ENCODE measurements at regions not wholly inside any gene's neighbourhood (a gene's known extent, or its start where the extent isn't known, plus 50 kb on each side); places are given as distances from the start of the nearest gene placed in this dataset.

DNA sequence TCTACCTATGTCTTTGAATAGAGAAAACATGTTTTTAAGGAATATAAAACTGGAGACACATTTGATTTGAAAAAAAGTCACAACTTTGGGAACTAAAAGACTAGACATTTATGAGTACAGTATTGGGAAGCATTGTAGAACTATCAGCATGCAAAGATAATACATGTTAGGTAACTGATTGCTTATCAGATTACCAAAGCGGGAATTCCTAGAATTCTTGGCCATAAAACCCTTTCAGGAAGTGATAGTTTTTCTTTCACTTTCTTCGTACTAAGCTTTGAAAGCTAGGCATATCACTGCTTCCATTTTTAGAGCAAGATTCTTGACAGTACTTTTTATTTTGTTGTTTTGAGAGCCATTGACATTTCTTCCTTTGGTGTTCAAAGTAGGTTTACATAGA, 646.6 kb upstream of the PITX2 start:
- H3K4me1 ChIP-seq (ENCODE audit: control insufficient read depth in 2 of 2, insufficient read depth in 2 of 2, low read length in 2 of 2) = peaks cover 0 to 3% of the 10 kb centered on the region in 2 donors
- no peaks in the 10 kb centered on the region for H3K9me3 ChIP-seq (ENCODE audit: control insufficient read depth in 2 of 2, low read length in 2 of 2)
- H3K36me3 ChIP-seq (ENCODE audit: control insufficient read depth in 2 of 2, insufficient read depth in 2 of 2, low read length in 2 of 2) = no peaks in the 10 kb centered on the region
- no peak overlapping the region for H3K4me3 ChIP-seq (ENCODE audit: low read length in 2 of 2)
- H3K27me3 ChIP-seq (ENCODE audit: control insufficient read depth in 2 of 2, insufficient read depth in 2 of 2, low read length in 2 of 2) = no peaks in the 10 kb centered on the region
- no peak overlapping the region for H3K9ac ChIP-seq (ENCODE audit: low read depth in 1 of 2, low read length in 2 of 2)
- no peak overlapping the region for H3K27ac ChIP-seq (ENCODE audit: low read depth in 2 of 2, low read length in 2 of 2)

DNA sequence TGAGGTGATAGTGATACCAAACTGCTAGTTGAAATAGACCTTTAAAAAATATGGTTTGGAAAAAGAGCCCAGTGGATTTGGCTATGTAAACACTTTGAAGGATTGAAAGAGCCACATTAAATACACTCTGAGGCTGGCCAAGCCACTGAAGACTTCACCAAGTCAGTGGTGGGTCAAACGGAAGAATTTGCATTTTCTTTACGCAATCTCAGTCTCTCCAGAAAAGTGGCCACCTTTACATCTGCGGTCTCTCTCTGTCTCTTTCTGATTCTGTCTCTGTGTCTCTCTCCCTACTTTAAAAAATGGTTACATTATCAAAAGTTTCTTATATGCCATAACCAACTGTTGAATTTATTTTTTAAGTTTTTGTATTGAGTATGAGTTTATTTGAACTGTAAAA, 651.2 kb upstream of the PITX2 start:
- no peak overlapping the region for H3K27ac ChIP-seq (ENCODE audit: low read depth in 2 of 2, low read length in 2 of 2)

DNA sequence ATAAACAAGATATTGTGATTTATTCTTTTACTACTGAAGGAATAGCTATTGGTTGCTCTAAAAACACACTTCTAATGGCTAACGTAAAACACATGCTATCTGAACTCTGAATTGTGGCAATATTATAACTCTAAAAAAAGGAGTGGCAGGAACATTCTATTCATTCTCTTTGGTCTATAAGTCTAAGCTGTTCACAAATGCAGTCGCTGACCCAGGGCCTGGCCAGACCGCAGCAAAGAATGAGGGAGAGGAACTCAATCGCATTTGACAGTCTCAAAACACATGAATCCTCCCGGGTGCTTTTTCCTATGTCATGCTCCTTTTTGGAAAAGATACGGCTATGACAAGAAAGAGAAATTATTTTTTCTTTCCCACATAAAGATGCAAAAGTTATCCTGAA, 651.6 kb upstream of the PITX2 start:
- no peaks in the 10 kb centered on the region for H3K36me3 ChIP-seq (ENCODE audit: control insufficient read depth in 2 of 2, insufficient read depth in 2 of 2, low read length in 2 of 2)
- H3K9me3 ChIP-seq (ENCODE audit: control insufficient read depth in 2 of 2, low read length in 2 of 2) = no peaks in the 10 kb centered on the region
- no peaks in the 10 kb centered on the region for H3K27me3 ChIP-seq (ENCODE audit: control insufficient read depth in 2 of 2, insufficient read depth in 2 of 2, low read length in 2 of 2)
- no peak overlapping the region for H3K27ac ChIP-seq (ENCODE audit: low read depth in 2 of 2, low read length in 2 of 2)
- H3K9ac ChIP-seq (ENCODE audit: low read depth in 1 of 2, low read length in 2 of 2) = no peak overlapping the region
- no peak overlapping the region for H3K4me3 ChIP-seq (ENCODE audit: low read length in 2 of 2)
- peaks cover 0 to 3% of the 10 kb centered on the region in 2 donors for H3K4me1 ChIP-seq (ENCODE audit: control insufficient read depth in 2 of 2, insufficient read depth in 2 of 2, low read length in 2 of 2)

More for the DNA sequence above, 651.2 kb upstream of the PITX2 start:
- no peaks in the 10 kb centered on the region for H3K27me3 ChIP-seq (ENCODE audit: control insufficient read depth in 2 of 2, insufficient read depth in 2 of 2, low read length in 2 of 2)
- H3K9me3 ChIP-seq (ENCODE audit: control insufficient read depth in 2 of 2, low read length in 2 of 2) = no peaks in the 10 kb centered on the region
- H3K4me1 ChIP-seq (ENCODE audit: control insufficient read depth in 2 of 2, insufficient read depth in 2 of 2, low read length in 2 of 2) = peaks cover 0 to 3% of the 10 kb centered on the region in 2 donors
- H3K36me3 ChIP-seq (ENCODE audit: control insufficient read depth in 2 of 2, insufficient read depth in 2 of 2, low read length in 2 of 2) = no peaks in the 10 kb centered on the region
- no peak overlapping the region for H3K4me3 ChIP-seq (ENCODE audit: low read length in 2 of 2)
- H3K9ac ChIP-seq (ENCODE audit: low read depth in 1 of 2, low read length in 2 of 2) = no peak overlapping the region

DNA sequence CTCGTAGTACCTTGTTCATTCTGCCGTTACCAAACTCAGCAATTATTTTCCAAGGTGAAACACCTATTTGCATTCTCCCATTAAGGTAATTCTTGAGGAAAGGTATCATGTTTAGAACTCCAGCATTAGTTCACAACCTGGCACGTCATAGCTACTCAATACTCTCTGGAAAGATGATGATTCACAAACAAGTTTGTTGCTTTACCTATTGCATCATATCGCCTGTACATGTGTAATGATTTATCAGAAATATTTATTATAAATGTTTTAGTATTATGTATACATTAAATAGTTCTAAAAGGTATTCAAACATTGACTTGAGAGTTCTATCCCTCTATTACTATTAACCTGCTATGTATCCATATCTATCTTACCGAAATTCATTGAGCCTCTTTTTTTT, 658.3 kb upstream of the PITX2 start:
- Histone ChIP-seq H3K9me3 (ENCODE audit: control insufficient read depth in 2 of 2, low read length in 2 of 2) (no peaks in the 10 kb centered on the region), H3K4me3 (ENCODE audit: low read length in 2 of 2) (no peak overlapping the region), H3K27me3 (ENCODE audit: control insufficient read depth in 2 of 2, insufficient read depth in 2 of 2, low read length in 2 of 2) (no peaks in the 10 kb centered on the region), H3K9ac (ENCODE audit: low read depth in 1 of 2, low read length in 2 of 2) (no peak overlapping the region), H3K27ac (ENCODE audit: low read depth in 2 of 2, low read length in 2 of 2) (no peak overlapping the region), H3K36me3 (ENCODE audit: control insufficient read depth in 2 of 2, insufficient read depth in 2 of 2, low read length in 2 of 2) (no peaks in the 10 kb centered on the region), H3K4me1 (ENCODE audit: control insufficient read depth in 2 of 2, insufficient read depth in 2 of 2, low read length in 2 of 2) (no peaks in the 10 kb centered on the region)

- Histone ChIP-seq H3K36me3 (ENCODE audit: control insufficient read depth in 2 of 2, insufficient read depth in 2 of 2, low read length in 2 of 2) (no peaks in the 10 kb centered on the region), H3K4me1 (ENCODE audit: control insufficient read depth in 2 of 2, insufficient read depth in 2 of 2, low read length in 2 of 2) (no peaks in the 10 kb centered on the region), H3K27me3 (ENCODE audit: control insufficient read depth in 2 of 2, insufficient read depth in 2 of 2, low read length in 2 of 2) (no peaks in the 10 kb centered on the region), H3K9me3 (ENCODE audit: control insufficient read depth in 2 of 2, low read length in 2 of 2) (no peaks in the 10 kb centered on the region), H3K27ac (ENCODE audit: low read depth in 2 of 2, low read length in 2 of 2) (no peak overlapping the region), H3K4me3 (ENCODE audit: low read length in 2 of 2) (no peak overlapping the region), H3K9ac (ENCODE audit: low read depth in 1 of 2, low read length in 2 of 2) (no peak overlapping the region)
Observed at GRCh38 chr4:111282035-111282434, 659.2 kb upstream of the PITX2 start.

DNA sequence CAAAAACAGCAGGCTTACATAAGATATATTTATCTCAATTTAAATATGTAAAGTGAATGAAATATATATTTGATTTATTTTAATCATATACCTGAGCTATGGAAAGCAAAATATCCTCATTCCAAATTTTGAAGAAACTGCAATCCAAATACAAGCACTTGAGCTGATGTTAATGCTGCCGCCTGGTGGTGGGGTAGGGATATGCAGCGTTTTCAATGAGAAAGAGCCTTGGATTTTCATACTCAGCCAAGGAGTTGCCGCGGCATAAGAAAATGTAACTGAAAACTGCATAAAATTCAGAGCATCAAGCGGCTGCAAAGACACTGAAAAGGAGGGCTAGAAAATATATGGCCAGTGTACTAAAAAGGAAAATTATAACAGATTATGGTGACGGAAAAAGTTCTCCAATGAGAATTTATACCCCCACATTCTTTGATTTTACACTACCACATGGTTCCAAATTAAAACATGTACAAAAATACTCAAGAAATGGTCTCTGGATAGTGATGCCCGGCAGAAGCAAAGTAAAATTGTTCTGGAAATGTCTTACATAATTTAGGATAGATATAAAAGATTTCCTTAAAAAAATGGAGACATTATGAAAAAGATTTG, 660.3 kb upstream of the PITX2 start:
- H3K27ac ChIP-seq (ENCODE audit: low read depth in 2 of 2, low read length in 2 of 2) = no peak overlapping the region
- H3K36me3 ChIP-seq (ENCODE audit: control insufficient read depth in 2 of 2, insufficient read depth in 2 of 2, low read length in 2 of 2) = no peaks in the 10 kb centered on the region
- no peaks in the 10 kb centered on the region for H3K4me1 ChIP-seq (ENCODE audit: control insufficient read depth in 2 of 2, insufficient read depth in 2 of 2, low read length in 2 of 2)
- no peaks in the 10 kb centered on the region for H3K9me3 ChIP-seq (ENCODE audit: control insufficient read depth in 2 of 2, low read length in 2 of 2)
- H3K9ac ChIP-seq (ENCODE audit: low read depth in 1 of 2, low read length in 2 of 2) = no peak overlapping the region
- no peaks in the 10 kb centered on the region for H3K27me3 ChIP-seq (ENCODE audit: control insufficient read depth in 2 of 2, insufficient read depth in 2 of 2, low read length in 2 of 2)
- no peak overlapping the region for H3K4me3 ChIP-seq (ENCODE audit: low read length in 2 of 2)

- no peak overlapping the region for H3K9ac ChIP-seq (ENCODE audit: low read depth in 1 of 2, low read length in 2 of 2)
- no peak overlapping the region for H3K4me3 ChIP-seq (ENCODE audit: low read length in 2 of 2)
- H3K4me1 ChIP-seq (ENCODE audit: control insufficient read depth in 2 of 2, insufficient read depth in 2 of 2, low read length in 2 of 2) = no peaks in the 10 kb centered on the region
- no peaks in the 10 kb centered on the region for H3K27me3 ChIP-seq (ENCODE audit: control insufficient read depth in 2 of 2, insufficient read depth in 2 of 2, low read length in 2 of 2)
- H3K36me3 ChIP-seq (ENCODE audit: control insufficient read depth in 2 of 2, insufficient read depth in 2 of 2, low read length in 2 of 2) = no peaks in the 10 kb centered on the region
- no peak overlapping the region for H3K27ac ChIP-seq (ENCODE audit: low read depth in 2 of 2, low read length in 2 of 2)
- no peaks in the 10 kb centered on the region for H3K9me3 ChIP-seq (ENCODE audit: control insufficient read depth in 2 of 2, low read length in 2 of 2)
Observed at GRCh38 chr4:111296466-111296865, 673.6 kb upstream of the PITX2 start.

- H3K36me3 ChIP-seq (ENCODE audit: control insufficient read depth in 2 of 2, insufficient read depth in 2 of 2, low read length in 2 of 2) = no peaks in the 10 kb centered on the region
- no peak overlapping the region for H3K4me3 ChIP-seq (ENCODE audit: low read length in 2 of 2)
- no peak overlapping the region for H3K27ac ChIP-seq (ENCODE audit: low read depth in 2 of 2, low read length in 2 of 2)
- no peaks in the 10 kb centered on the region for H3K27me3 ChIP-seq (ENCODE audit: control insufficient read depth in 2 of 2, insufficient read depth in 2 of 2, low read length in 2 of 2)
- H3K9ac ChIP-seq (ENCODE audit: low read depth in 1 of 2, low read length in 2 of 2) = no peak overlapping the region
- H3K4me1 ChIP-seq (ENCODE audit: control insufficient read depth in 2 of 2, insufficient read depth in 2 of 2, low read length in 2 of 2) = no peaks in the 10 kb centered on the region
- H3K9me3 ChIP-seq (ENCODE audit: control insufficient read depth in 2 of 2, low read length in 2 of 2) = no peaks in the 10 kb centered on the region
Observed at GRCh38 chr4:111303806-111304205, 680.9 kb upstream of the PITX2 start.

DNA sequence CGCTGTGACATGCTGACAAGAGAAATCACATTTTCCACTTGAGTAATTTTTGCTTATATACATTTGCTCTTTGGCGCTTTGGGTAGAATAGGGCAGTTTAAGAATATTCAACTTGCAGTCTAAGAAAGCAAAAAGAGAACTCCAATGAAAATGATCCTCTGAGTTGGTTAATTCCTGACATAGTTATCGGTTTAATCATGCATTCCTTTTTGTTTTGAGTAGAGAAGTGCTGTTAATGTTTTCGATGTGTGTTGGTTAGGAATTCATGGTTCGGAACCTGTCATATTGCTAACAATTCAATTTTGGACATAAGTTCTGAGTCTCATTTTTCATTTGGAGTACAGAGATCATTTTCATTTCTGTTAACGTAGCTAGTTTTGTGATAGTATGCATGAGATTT, 700.6 kb upstream of the PITX2 start:
- H3K27me3 ChIP-seq (ENCODE audit: control insufficient read depth in 2 of 2, insufficient read depth in 2 of 2, low read length in 2 of 2) = no peaks in the 10 kb centered on the region
- H3K4me1 ChIP-seq (ENCODE audit: control insufficient read depth in 2 of 2, insufficient read depth in 2 of 2, low read length in 2 of 2) = no peaks in the 10 kb centered on the region
- H3K36me3 ChIP-seq (ENCODE audit: control insufficient read depth in 2 of 2, insufficient read depth in 2 of 2, low read length in 2 of 2) = no peaks in the 10 kb centered on the region
- H3K9ac ChIP-seq (ENCODE audit: low read depth in 1 of 2, low read length in 2 of 2) = no peak overlapping the region
- H3K27ac ChIP-seq (ENCODE audit: low read depth in 2 of 2, low read length in 2 of 2) = no peak overlapping the region
- no peaks in the 10 kb centered on the region for H3K9me3 ChIP-seq (ENCODE audit: control insufficient read depth in 2 of 2, low read length in 2 of 2)
- no peak overlapping the region for H3K4me3 ChIP-seq (ENCODE audit: low read length in 2 of 2)

GRCh38 chr4:111323916-111324315, 701.0 kb upstream of the PITX2 start:
- Histone ChIP-seq H3K27me3 (ENCODE audit: control insufficient read depth in 2 of 2, insufficient read depth in 2 of 2, low read length in 2 of 2) (no peaks in the 10 kb centered on the region), H3K4me3 (ENCODE audit: low read length in 2 of 2) (no peak overlapping the region), H3K9me3 (ENCODE audit: control insufficient read depth in 2 of 2, low read length in 2 of 2) (no peaks in the 10 kb centered on the region), H3K9ac (ENCODE audit: low read depth in 1 of 2, low read length in 2 of 2) (no peak overlapping the region), H3K4me1 (ENCODE audit: control insufficient read depth in 2 of 2, insufficient read depth in 2 of 2, low read length in 2 of 2) (no peaks in the 10 kb centered on the region), H3K36me3 (ENCODE audit: control insufficient read depth in 2 of 2, insufficient read depth in 2 of 2, low read length in 2 of 2) (no peaks in the 10 kb centered on the region), H3K27ac (ENCODE audit: low read depth in 2 of 2, low read length in 2 of 2) (no peak overlapping the region)

DNA sequence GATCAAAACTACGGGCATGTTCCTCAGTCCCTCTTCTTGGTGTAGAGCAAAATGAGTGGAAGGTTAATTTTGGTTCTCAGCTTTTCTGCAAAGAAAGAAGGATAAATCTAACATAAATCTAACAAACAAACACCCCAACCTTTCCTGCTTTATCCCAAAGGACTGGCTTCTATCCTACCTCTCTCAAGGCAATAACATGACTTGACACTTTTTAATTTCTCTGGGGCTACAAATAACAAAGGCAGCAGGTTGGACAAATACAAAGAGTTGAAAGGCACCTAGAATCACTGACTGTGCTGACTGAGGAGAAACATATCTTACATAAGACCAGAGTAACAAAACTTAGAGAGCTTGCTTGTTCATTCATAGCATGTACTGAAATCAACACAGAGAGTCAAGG, 703.6 kb upstream of the PITX2 start:
- no peak overlapping the region for H3K27ac ChIP-seq (ENCODE audit: low read depth in 2 of 2, low read length in 2 of 2)
- no peaks in the 10 kb centered on the region for H3K27me3 ChIP-seq (ENCODE audit: control insufficient read depth in 2 of 2, insufficient read depth in 2 of 2, low read length in 2 of 2)
- no peak overlapping the region for H3K4me3 ChIP-seq (ENCODE audit: low read length in 2 of 2)
- H3K9ac ChIP-seq (ENCODE audit: low read depth in 1 of 2, low read length in 2 of 2) = no peak overlapping the region
- H3K36me3 ChIP-seq (ENCODE audit: control insufficient read depth in 2 of 2, insufficient read depth in 2 of 2, low read length in 2 of 2) = no peaks in the 10 kb centered on the region
- no peaks in the 10 kb centered on the region for H3K9me3 ChIP-seq (ENCODE audit: control insufficient read depth in 2 of 2, low read length in 2 of 2)
- no peaks in the 10 kb centered on the region for H3K4me1 ChIP-seq (ENCODE audit: control insufficient read depth in 2 of 2, insufficient read depth in 2 of 2, low read length in 2 of 2)

Data from mucosa of rectum (tissue), 2 donors.